Ramos (cell line): ENCODE measurements at regions not wholly inside any gene's neighbourhood (a gene's known extent, or its start where the extent isn't known, plus 50 kb on each side); places are given as distances from the start of the nearest gene placed in this dataset.

Experiments
- in situ Hi-C: fragments of 300-500 bp; cut with MboI; formaldehyde crosslinking; loops from one replicate; pipeline ENCODE4 v1.14.3; 2022; ENCODE audit warnings: low sequenced_read_pairs; ENCODE audit not compliant: unreplicated experiment

- in situ Hi-C loops: no loop called here
These were observed 56.6 kb downstream of the SPRY2 start for GRCh38 chr13:80284290-80284689.

- in situ Hi-C loops: no loop called here
These were observed 62.2 kb downstream of the SPRY2 start for GRCh38 chr13:80278706-80279105.

DNA sequence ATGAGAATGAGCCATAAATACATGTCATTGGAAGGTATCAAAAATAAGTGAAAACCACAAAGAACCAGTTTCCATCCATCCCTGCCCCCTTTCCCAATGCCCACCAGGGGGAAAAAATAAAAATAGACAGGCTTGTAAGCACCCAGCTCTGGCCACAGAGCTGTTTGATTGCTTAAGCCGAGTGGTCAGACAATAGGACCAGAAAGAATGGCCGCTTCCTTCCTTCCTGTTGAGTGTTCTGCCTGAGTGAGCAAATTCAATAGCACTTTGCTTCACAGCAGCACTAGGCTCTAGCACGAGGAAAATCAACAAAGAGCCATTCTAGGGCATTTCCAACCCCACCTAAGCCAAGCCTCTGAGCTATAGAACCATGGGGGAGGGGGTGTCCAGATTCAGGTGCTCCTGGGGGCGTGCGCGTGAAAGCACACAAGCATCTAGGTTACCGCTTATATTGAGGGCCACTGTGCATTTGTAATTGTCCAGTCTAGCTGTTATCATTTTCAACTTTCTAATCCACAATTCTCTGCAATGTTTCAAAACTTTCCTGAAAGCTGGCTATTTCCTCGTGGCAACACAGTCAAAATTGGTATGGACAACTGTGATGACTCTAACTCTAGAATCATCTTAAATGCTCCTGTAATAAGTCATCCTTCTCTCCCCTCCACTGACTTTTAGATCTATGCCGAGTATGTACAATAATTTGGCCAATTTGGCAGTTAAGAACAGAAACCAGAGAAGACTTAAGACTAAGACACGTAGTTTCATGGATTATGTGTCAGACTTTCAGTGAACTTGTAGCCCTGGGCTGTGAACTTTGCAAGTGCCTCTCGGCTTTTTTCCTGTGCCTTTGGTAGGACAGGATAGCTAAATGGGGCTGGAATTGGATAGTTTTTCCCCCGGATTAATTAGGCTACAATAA is 64.3 kb downstream of the SPRY2 start:
- in situ Hi-C loops: no loop called here

DNA sequence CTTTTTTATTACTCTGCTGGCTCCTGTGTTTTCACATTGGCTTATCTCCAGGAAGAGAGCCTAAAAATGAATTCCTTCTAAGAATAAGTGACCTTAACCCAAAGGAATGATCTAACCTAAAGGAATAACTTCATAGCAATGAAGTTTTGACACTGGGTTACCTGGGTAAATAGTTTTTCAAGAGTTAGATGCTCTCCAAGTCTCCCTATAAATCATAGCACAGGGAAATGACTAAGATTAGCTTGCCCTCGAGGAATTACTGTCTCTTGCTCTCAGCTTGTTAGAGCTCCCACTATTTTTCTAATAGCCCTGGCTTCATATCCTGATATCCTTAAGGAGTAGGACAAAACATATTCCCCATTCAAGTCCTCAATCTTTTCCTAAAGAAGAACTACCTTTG is 66.3 kb downstream of the SPRY2 start:
- in situ Hi-C loops: no loop called here

DNA sequence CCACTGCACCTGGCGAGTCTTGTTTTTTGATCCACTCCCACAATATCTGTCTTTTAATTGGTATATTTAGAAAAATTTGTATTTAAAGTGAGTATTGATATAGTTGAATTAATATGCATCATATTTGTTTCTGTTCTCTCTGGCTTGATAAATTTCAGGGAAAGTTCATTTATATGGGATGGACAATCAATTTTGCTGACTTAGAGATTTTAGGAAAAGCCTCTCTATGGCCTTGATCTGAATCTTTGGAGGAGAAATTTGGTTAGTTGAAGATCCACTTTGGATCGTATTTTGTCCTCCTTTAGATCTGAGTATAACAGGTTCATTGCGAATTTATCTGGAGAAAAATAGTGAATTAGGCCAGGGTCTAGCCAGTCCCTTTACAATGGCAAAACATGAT is 67.2 kb downstream of the SPRY2 start:
- in situ Hi-C loops: no loop called here

DNA sequence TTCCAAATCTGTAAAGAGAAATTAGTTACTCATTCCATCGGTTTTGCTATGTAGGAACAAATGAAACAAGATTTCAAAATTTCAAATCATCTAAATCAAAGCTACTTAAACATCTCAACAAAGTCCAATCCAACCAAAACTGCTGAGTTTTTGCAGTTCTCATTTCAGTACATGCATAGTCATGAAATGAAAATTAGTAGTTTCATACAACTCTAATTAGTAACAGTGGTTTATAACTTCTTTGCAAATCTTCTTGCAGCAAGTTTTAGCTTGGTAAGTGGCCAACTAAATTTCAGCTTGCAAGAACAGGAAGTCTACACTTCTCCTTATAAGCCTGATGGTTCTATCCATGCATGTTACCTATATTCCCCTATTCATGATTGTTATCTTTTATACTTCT is 75.6 kb downstream of the SPRY2 start:
- in situ Hi-C loops: no loop called here

DNA sequence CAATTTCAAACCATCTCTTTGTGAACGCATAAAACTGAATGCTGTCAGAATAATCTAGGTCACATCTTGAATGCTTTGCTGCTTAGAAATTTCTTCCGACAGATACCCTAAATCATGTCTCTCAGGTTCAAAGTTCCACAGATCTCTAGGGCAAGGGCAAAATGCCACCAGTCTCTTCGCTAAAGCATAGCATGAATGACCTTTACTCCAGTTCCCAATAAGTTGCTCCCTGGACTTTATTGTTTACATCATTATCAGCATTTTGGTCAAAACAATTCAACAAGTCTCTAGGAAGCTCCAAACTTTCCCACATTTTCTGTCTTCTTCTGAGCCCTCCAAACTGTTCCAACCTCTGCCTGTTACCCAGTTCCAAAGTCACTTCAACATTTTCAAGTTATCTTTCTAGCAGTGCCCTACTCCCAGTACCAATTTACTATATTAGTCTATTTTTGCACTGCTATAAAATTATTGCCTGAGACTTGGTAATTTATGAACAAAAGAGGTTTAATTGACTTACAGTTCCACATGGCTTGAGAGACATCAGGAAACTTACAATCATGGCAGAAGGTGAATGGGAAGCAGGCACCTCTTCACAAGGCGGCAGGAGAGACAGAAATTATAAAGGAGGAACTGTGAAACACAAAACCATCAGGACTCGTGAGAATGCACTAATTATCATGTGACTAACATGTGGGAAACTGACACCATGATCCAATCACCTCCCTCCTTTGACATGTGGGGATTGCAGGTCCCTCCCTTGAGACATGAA is 77.0 kb downstream of the SPRY2 start:
- in situ Hi-C loops: no loop called here

DNA sequence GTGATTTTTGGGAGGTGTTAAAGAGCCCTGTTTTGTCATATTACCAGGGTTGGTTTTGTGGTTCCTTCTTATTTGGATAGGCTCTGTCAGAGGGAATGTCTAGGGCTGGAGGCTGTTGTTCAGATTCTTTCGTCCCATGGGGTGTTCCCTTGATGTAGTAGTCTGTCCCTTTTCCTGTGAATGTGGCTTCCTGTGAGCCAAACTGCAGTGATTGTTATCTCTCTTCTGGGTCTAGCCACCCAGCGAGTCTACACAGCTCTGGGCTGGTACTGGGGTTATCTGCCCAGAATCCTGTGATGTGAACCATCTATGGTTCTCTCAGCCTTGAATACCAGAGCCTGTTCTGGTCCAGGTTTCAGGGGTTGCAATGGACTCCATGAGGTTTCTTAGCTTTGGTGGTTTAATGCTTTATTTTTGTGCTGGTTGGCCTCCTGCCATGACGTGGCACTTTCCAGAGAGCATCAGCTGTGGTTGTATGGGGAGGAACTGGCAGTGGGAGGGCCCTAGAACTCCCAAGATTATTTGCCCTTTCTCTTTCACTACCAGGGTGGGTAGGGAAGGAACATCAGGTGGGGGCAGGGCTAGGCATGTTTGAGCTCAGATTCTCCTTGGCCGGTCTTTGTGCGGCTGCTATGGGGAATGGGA is 78.8 kb downstream of the SPRY2 start:
- in situ Hi-C loops: no loop called here

DNA sequence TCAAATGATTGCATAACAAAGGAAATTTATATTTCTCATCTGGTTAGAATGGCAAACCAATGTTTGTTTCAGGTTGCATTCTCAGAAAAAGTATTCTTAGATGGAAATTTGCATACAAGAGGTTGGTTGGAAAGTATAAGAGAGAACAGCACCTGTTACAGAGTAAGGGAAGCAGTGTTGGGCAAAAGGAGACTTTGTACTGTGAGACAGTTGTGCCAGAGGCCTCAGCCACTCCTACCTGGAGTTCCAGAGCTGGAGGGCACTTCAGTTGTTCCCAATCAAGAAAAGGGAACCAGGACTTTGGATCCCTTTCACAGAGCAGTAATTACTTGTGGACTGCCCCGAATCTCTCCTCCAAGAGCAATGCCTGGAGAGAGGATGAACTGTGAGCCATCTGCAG is 81.8 kb downstream of the SPRY2 start:
- in situ Hi-C loops: no loop called here

GRCh38 chr13:80256352-80256932 is 84.5 kb downstream of the SPRY2 start:
- in situ Hi-C loops: no loop called here

- in situ Hi-C loops: no loop called here
These were observed 85.0 kb downstream of the SPRY2 start for GRCh38 chr13:80255946-80256345.

- in situ Hi-C loops: no loop called here
These were observed 89.5 kb downstream of the SPRY2 start for GRCh38 chr13:80251403-80251802.

GRCh38 chr13:80250213-80250810 is 90.6 kb downstream of the SPRY2 start:
- in situ Hi-C loops: no loop called here

GRCh38 chr13:80249516-80250212 is 91.3 kb downstream of the SPRY2 start:
- in situ Hi-C loops: no loop called here

DNA sequence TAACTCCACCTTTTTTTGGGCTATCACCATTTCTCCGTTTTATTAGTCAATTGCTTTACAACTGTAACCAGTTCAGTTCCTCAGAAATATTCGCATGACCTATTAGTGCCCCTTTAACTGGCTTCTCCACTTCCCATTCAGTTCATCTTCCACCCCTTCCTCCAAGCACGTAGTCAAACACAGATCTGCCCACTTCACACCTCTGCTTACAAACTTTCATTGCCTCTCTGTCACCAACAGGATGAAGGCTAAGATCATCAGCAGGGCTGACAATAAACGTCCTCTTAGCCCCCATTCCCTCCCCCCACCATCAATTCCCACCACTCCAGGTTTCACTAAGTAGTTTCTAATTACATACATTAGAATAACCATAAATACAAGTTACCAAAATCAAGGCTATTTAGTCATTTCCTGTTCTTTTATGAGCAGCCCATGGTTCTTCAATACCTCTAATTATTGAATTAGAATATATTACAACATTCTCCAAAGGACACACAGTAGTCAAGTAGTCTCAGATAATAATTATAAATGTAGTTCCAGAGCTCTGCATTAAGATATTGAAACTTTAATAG is 95.7 kb downstream of the SPRY2 start:
- in situ Hi-C loops: no loop called here

DNA sequence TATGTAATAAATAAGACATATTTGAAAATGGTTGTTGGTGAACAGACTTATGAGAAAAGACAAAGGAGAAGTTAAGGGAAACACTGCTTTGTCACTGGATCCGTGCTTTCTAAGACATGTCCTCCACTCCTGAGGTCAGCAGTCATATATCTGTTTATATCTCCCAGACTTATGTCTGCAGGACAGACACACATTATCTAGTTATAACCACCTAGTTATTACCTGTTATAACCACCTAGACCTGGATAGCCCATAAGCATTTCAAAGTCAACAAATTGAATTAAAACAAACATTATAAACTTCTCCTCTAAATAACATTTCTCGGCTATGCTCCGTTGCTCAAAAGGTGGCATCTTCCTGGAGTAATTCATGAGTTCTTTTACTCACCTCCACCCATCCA is 96.4 kb downstream of the SPRY2 start:
- in situ Hi-C loops: no loop called here

DNA sequence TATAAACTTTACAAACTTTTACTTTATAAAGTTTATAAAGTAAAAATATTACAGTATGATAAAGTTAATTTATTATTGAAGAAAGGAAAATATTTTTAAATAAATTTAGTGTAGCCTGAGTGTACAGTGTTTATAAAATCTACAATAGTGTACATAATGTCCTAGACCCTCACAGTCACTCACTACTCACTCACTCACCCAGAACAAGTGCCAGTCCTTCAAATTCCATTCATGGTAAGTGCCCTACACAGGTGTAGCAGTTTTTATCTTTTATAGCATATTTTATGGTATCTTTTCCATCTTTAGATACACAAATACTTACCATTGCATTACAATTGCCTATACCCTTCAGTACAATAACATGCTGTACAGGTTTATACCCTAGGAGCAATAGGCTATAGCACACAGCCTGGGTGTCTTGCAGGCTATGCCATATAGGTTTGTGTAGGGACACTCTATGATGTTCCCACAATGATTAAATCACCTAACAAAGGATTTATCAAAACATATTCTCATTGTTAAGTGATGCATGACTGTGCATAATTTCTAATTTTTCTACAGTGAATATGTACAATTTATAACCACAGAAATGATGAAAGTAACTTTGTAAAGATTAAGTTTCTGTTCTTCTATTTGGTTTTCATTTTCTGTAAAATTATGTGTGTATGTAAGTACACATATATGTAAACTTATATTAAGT is 98.0 kb downstream of the SPRY2 start:
- in situ Hi-C loops: no loop called here

DNA sequence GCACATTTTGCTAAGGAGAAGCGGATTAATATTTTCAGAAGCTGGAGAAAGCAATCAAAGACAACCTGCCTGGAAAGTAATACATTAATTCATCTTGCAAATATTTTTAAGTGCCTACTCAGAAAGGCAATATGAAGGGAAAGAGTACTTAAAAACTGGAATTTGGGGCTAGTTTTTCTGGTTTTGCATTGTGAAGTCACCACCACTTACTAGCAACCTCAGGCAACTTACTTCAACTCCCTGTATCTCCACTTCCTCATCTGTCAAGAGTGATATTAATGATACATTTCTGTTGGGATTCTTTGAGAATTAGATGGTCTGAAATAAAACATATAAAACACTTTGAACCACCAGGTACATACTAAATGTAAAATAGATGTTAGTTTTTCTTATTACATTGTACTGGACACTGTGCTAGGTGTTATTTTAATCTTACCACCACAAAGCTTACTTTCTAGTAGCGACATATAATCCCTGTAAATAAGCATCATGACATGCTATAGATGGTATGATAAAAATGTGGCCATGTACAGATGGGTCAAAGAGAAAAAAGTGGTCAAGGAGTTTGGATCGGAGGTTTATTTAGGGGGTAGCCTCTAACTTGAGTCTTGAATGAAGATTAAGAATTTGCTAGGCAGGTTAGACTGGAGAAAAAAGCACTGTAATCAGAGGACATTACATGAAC is 101.2 kb downstream of the SPRY2 start:
- in situ Hi-C loops: no loop called here
